ENCODE measurements at regions not wholly inside any gene's neighbourhood (a gene's known extent, or its start where the extent isn't known, plus 50 kb on each side); places are given as distances from the start of the nearest gene placed in this dataset.

GRCh38 chr2:222050981-222051380 is 247.8 kb downstream of the PAX3 start:
- ChIA-PET CTCF (no interaction called here), POLR2A (ENCODE audit: low non-redundant PET) (no interaction called here)
- no peak for DNase-seq (ENCODE audit: low spot score)
- BruUV-seq (replicated peaks) = no TSS peak
- Histone ChIP-seq H3K27ac (ENCODE audit: low read depth, low read length, poor library complexity, severe bottlenecking) (no peak overlapping the region), H3K36me3 (ENCODE audit: insufficient read depth, low read length, poor library complexity, severe bottlenecking) (no peaks in the 10 kb centered on the region), H3K27me3 (replicated peaks; ENCODE audit: insufficient read depth, low read depth, low read length, poor library complexity) (no peaks in the 10 kb centered on the region), H3K4me3 (ENCODE audit: low read depth, low read length, poor library complexity, severe bottlenecking) (no peak overlapping the region), H3K4me1 (ENCODE audit: insufficient read depth, low read length, poor library complexity, severe bottlenecking) (peaks cover 37% of the 10 kb centered on the region), H3K9me3 (ENCODE audit: low read depth, low read length, poor library complexity, severe bottlenecking) (no peaks in the 10 kb centered on the region)
- intact Hi-C loops (cut with micrococcal nuclease; ENCODE audit: unreplicated experiment) = no loop called here
- no peak for TF ChIP-seq EZH2 (IDR thresholded peaks at IDR 0.05; ENCODE audit: borderline replicate concordance, low read depth, low read length, poor library complexity, severe bottlenecking)
- TF ChIP-seq, protein P1, sequence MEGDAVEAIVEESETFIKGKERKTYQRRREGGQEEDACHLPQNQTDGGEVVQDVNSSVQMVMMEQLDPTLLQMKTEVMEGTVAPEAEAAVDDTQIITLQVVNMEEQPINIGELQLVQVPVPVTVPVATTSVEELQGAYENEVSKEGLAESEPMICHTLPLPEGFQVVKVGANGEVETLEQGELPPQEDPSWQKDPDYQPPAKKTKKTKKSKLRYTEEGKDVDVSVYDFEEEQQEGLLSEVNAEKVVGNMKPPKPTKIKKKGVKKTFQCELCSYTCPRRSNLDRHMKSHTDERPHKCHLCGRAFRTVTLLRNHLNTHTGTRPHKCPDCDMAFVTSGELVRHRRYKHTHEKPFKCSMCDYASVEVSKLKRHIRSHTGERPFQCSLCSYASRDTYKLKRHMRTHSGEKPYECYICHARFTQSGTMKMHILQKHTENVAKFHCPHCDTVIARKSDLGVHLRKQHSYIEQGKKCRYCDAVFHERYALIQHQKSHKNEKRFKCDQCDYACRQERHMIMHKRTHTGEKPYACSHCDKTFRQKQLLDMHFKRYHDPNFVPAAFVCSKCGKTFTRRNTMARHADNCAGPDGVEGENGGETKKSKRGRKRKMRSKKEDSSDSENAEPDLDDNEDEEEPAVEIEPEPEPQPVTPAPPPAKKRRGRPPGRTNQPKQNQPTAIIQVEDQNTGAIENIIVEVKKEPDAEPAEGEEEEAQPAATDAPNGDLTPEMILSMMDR (conservative IDR thresholded peaks at IDR 0.05; ENCODE audit: low read depth, low read length) = no peak

DNA sequence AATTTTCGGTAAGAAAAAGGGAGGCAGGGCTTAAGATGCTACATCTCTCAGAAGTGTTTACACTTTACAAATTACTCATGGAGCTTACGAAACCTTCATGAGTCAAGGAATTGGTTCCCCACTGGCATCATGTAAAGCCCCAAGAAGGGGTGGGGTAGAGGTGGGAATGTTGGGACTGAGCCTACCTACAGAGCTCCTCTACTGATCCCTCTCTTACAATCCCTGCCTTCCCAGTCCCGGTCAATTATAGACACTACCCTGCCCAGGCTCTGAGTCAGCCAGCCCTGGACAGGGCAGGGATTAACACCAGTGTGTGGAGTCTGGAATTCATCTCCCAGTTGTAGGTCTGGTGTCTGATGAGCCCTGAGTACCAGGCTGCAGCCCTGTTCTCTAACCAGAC is 248.9 kb downstream of the PAX3 start:
- no peak overlapping the region for H3K27ac ChIP-seq (ENCODE audit: low read depth, low read length, poor library complexity, severe bottlenecking)
- no TSS peak for BruUV-seq (replicated peaks)
- peaks cover 28% of the 10 kb centered on the region for H3K4me1 ChIP-seq (ENCODE audit: insufficient read depth, low read length, poor library complexity, severe bottlenecking)
- H3K27me3 ChIP-seq (replicated peaks; ENCODE audit: insufficient read depth, low read depth, low read length, poor library complexity) = no peaks in the 10 kb centered on the region
- intact Hi-C loops (cut with micrococcal nuclease; ENCODE audit: unreplicated experiment) = no loop called here
- TF ChIP-seq, protein P1 (conservative IDR thresholded peaks at IDR 0.05; ENCODE audit: low read depth, low read length) = no peak
- TF ChIP-seq EZH2 (IDR thresholded peaks at IDR 0.05; ENCODE audit: borderline replicate concordance, low read depth, low read length, poor library complexity, severe bottlenecking) = no peak
- H3K9me3 ChIP-seq (ENCODE audit: low read depth, low read length, poor library complexity, severe bottlenecking) = no peaks in the 10 kb centered on the region
- ChIA-PET CTCF (no interaction called here), POLR2A (ENCODE audit: low non-redundant PET) (no interaction called here)
- no peak overlapping the region for H3K4me3 ChIP-seq (ENCODE audit: low read depth, low read length, poor library complexity, severe bottlenecking)
- no peaks in the 10 kb centered on the region for H3K36me3 ChIP-seq (ENCODE audit: insufficient read depth, low read length, poor library complexity, severe bottlenecking)
- DNase-seq (ENCODE audit: low spot score) = no peak

DNA sequence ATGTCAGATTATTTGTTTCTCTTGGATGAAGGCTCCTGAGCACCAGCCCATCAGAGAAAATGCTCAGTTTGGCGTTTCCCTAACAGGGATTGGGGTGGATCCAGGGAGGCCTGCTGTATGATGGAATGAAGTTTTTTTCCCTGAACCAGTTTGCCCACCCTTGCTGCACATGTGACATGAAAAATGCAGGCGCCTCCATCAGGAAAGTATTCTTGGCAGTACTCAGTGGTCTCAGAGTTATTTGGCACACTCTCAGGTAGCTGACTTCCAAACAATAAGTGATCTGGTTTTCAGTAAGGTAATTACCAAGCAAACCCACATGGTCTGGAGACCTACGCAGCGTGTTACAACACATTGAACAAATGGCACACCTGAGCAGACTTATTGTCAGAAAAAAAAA is 254.9 kb downstream of the PAX3 start:
- POLR2A ChIA-PET (ENCODE audit: low non-redundant PET) = no interaction called here
- H3K9me3 ChIP-seq (ENCODE audit: low read depth, low read length, poor library complexity, severe bottlenecking) = no peaks in the 10 kb centered on the region
- no peaks in the 10 kb centered on the region for H3K4me1 ChIP-seq (ENCODE audit: insufficient read depth, low read length, poor library complexity, severe bottlenecking)
- H3K27ac ChIP-seq (ENCODE audit: low read depth, low read length, poor library complexity, severe bottlenecking) = no peak overlapping the region
- intact Hi-C loops (cut with micrococcal nuclease; ENCODE audit: unreplicated experiment) = no loop called here
- no peak for TF ChIP-seq EZH2 (IDR thresholded peaks at IDR 0.05; ENCODE audit: borderline replicate concordance, low read depth, low read length, poor library complexity, severe bottlenecking)
- TF ChIP-seq, protein P1 (conservative IDR thresholded peaks at IDR 0.05; ENCODE audit: low read depth, low read length) = no peak
- no TSS peak for BruUV-seq (replicated peaks)
- no peak overlapping the region for H3K4me3 ChIP-seq (ENCODE audit: low read depth, low read length, poor library complexity, severe bottlenecking)
- no peaks in the 10 kb centered on the region for H3K36me3 ChIP-seq (ENCODE audit: insufficient read depth, low read length, poor library complexity, severe bottlenecking)
- no peaks in the 10 kb centered on the region for H3K27me3 ChIP-seq (replicated peaks; ENCODE audit: insufficient read depth, low read depth, low read length, poor library complexity)
- no peak for DNase-seq (ENCODE audit: low spot score)
- CTCF ChIA-PET = no interaction called here
